Panc1 (cell line): ENCODE measurements at regions not wholly inside any gene's neighbourhood (a gene's known extent, or its start where the extent isn't known, plus 50 kb on each side); places are given as distances from the start of the nearest gene placed in this dataset.

Experiments
- ATAC-seq: fragments of 200-7000 bp; cut with Tn5 transposase; 2 replicates; pipeline ENCODE4 v1.9.1; 2020; ENCODE audit warnings: mild to moderate bottlenecking, moderate library complexity
- BruUV-seq: library from RNA; stranded (reverse); fragments of 400-500 nt; replicated peaks from 2 replicates; lab custom pipeline; 2021; lab: Mats Ljungman, UMichigan
- CTCF ChIA-PET: fragments of 300-600 bp; sonication (Branson Sonifier 250); formaldehyde crosslinking; loops from one replicate; lab custom pipeline; 2022; ENCODE audit warnings: antibody characterized with exemption; lab: Charles Lee
- POLR2A ChIA-PET: fragments of 300-600 bp; sonication (Branson Sonifier 250); formaldehyde crosslinking; loops from one replicate; lab custom pipeline; 2022; ENCODE audit warnings: antibody characterized with exemption; lab: Charles Lee
- DNase-seq: peaks from one replicate; pipeline ENCODE4 v3.0.0-alpha.2; 2010; ENCODE audit warnings: low read depth, low spot score
- H3K27ac ChIP-seq: 2 replicates; pipeline ENCODE4 v1.5.1; 2011; ENCODE audit warnings: mild to moderate bottlenecking, low read length, inconsistent platforms
- H3K27me3 ChIP-seq: fragments of 200-500 bp; sonication (Bioruptor generic); 2 replicates; pipeline ENCODE4 v1.6.0; 2014; ENCODE audit warnings: low read length, inconsistent platforms; ENCODE audit not compliant: control insufficient read depth, insufficient read depth
- H3K36me3 ChIP-seq: fragments of 200-500 bp; sonication (Bioruptor generic); 2 replicates; pipeline ENCODE4 v1.5.1; 2014; ENCODE audit warnings: inconsistent platforms, mild to moderate bottlenecking, low read length, moderate library complexity; ENCODE audit not compliant: control insufficient read depth, insufficient read depth
- H3K4me1 ChIP-seq: 2 replicates; pipeline ENCODE4 v1.5.1; 2011; ENCODE audit warnings: inconsistent platforms, mild to moderate bottlenecking, low read length, moderate library complexity; ENCODE audit not compliant: control insufficient read depth, insufficient read depth
- H3K4me3 ChIP-seq, 2 experiments: 2 replicates each; pipeline ENCODE4 v1.5.1; 2011 to 2012; ENCODE audit warnings: low read depth in 2 of 2, low read length in 2 of 2, mild to moderate bottlenecking in 2 of 2, inconsistent platforms in 1 of 2, moderate library complexity in 1 of 2
- H3K9me3 ChIP-seq: fragments of 200-500 bp; sonication (Bioruptor generic); 2 replicates; pipeline ENCODE4 v1.5.1; 2014; ENCODE audit warnings: low read depth, mild to moderate bottlenecking, inconsistent platforms, low read length, moderate library complexity; ENCODE audit not compliant: control insufficient read depth, insufficient read depth
- POLR2AphosphoS5 ChIP-seq: IDR thresholded peaks from 2 replicates; pipeline ENCODE4 v1.6.1; 2012; ENCODE audit warnings: mild to moderate bottlenecking, low read depth, low read length, moderate library complexity
- SIN3A ChIP-seq: IDR thresholded peaks from 2 replicates; pipeline ENCODE4 v1.6.1; 2012; ENCODE audit warnings: low read depth, mild to moderate bottlenecking, low read length, moderate library complexity, borderline replicate concordance; ENCODE audit not compliant: insufficient read depth
- TCF7L2 ChIP-seq: IDR thresholded peaks from 2 replicates; pipeline ENCODE4 v1.6.1; 2011; ENCODE audit warnings: mild to moderate bottlenecking, low read depth, low read length, inconsistent platforms
- in situ Hi-C: cut with HindIII; loops from 2 replicates; pipeline ENCODE4 v1.10.0; 2016; ENCODE audit warnings: low sequenced_read_pairs, low pct_unique_long_range_greater_than_20kb
- intact Hi-C: fragments of 100-400 bp; cut with micrococcal nuclease; formaldehyde crosslinking; loops from one replicate; pipeline ENCODE4 v1.10.0; 2022; ENCODE audit not compliant: unreplicated experiment
- TF ChIP-seq, protein P1 (sequence below), 2 experiments: IDR thresholded peaks; 2 replicates each; pipeline ENCODE4 v1.6.1; 2011 to 2012; ENCODE audit warnings: low read depth in 2 of 2, control low read depth in 1 of 2, low read length in 1 of 2, mild to moderate bottlenecking in 1 of 2, moderate library complexity in 1 of 2; ENCODE audit not compliant: insufficient read depth in 1 of 2
- TF ChIP-seq, protein P2 (sequence below): fragments of 450-650 bp; IDR thresholded peaks from 2 replicates; pipeline ENCODE4 v1.5.1; 2017; ENCODE audit warnings: mild to moderate bottlenecking

DNA sequence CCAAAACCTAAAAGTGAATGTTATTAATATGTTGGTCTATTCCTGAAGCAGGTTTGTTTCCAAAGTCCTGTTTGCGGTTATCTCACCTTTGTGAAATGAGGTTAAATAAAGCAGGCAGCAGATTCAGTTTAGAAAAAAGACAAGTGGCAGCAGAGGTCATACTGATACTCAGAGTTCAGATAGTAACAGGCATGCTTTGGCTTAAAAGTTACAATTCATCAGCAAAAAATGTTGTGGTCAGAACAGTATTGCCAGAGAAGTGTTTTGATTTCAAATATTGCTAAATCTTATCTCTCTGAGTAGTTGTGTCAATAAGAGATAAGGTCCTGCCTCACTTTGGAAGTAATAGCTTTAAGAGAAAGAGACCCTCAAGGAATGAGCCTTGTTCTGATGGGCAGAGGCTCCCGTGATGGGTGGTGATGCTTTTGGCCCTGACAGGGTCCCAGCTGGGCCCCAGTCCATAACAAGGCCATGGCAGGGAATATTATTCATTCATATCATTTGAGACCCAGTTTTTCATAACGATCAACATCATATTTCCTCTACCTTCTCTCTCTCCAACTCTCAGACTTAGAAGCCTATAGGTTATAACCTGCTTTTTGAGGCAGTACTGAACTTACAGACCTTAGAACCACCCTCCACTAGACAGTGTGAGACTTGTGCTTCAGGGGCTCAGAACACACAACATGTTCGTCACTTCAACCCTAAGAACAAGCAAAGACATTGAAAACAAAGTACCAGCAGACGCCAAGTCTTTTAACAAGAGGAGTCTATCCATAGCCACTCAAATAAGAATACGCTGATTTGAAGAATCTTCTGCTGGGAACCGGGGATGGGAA is 58.5 kb upstream of the AHR start:
- CTCF ChIA-PET = no interaction called here
- intact Hi-C loops = no loop called here
- Histone ChIP-seq H3K9me3 (no peaks in the 10 kb centered on the region), H3K27me3 (no peaks in the 10 kb centered on the region), H3K27ac (peak overlapping the region; percentile 52), H3K4me1 (peaks cover 20% of the 10 kb centered on the region), H3K4me3 (no peak overlapping the region), H3K36me3 (no peaks in the 10 kb centered on the region)
- BruUV-seq = no TSS peak
- ATAC-seq = peak; percentile 81
- in situ Hi-C loops = no loop called here
- POLR2A ChIA-PET = no interaction called here
- no peak for TF ChIP-seq POLR2AphosphoS5
- no peak for TF ChIP-seq TCF7L2
- TF ChIP-seq SIN3A = no peak
- TF ChIP-seq, protein P1, sequence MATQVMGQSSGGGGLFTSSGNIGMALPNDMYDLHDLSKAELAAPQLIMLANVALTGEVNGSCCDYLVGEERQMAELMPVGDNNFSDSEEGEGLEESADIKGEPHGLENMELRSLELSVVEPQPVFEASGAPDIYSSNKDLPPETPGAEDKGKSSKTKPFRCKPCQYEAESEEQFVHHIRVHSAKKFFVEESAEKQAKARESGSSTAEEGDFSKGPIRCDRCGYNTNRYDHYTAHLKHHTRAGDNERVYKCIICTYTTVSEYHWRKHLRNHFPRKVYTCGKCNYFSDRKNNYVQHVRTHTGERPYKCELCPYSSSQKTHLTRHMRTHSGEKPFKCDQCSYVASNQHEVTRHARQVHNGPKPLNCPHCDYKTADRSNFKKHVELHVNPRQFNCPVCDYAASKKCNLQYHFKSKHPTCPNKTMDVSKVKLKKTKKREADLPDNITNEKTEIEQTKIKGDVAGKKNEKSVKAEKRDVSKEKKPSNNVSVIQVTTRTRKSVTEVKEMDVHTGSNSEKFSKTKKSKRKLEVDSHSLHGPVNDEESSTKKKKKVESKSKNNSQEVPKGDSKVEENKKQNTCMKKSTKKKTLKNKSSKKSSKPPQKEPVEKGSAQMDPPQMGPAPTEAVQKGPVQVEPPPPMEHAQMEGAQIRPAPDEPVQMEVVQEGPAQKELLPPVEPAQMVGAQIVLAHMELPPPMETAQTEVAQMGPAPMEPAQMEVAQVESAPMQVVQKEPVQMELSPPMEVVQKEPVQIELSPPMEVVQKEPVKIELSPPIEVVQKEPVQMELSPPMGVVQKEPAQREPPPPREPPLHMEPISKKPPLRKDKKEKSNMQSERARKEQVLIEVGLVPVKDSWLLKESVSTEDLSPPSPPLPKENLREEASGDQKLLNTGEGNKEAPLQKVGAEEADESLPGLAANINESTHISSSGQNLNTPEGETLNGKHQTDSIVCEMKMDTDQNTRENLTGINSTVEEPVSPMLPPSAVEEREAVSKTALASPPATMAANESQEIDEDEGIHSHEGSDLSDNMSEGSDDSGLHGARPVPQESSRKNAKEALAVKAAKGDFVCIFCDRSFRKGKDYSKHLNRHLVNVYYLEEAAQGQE (IDR thresholded peaks at IDR 0.05; ENCODE audit: insufficient read depth in 1 of 2, low read depth in 2 of 2, low read length in 1 of 2) = no peak
- TF ChIP-seq, protein P2, sequence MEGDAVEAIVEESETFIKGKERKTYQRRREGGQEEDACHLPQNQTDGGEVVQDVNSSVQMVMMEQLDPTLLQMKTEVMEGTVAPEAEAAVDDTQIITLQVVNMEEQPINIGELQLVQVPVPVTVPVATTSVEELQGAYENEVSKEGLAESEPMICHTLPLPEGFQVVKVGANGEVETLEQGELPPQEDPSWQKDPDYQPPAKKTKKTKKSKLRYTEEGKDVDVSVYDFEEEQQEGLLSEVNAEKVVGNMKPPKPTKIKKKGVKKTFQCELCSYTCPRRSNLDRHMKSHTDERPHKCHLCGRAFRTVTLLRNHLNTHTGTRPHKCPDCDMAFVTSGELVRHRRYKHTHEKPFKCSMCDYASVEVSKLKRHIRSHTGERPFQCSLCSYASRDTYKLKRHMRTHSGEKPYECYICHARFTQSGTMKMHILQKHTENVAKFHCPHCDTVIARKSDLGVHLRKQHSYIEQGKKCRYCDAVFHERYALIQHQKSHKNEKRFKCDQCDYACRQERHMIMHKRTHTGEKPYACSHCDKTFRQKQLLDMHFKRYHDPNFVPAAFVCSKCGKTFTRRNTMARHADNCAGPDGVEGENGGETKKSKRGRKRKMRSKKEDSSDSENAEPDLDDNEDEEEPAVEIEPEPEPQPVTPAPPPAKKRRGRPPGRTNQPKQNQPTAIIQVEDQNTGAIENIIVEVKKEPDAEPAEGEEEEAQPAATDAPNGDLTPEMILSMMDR = no peak
- DNase-seq = no peak

DNA sequence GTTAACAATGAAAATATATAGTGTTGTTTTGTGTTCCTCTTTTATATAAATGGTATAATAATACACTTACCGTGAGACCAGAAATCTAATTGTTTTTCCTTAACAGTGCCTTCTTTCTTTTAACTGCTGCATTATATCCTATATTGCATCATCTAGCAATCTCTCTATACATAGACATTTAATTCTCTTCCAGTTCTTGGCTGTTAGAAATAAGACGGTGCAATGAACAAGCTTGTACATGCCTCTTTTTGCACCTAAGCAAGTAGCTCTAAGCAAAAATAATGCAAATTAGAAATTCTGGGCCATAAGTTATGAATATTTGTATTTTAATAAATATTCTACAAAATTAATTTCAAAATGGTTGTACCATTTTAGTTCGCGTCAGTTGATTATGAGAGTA is 55.9 kb upstream of the AHR start:
- no peak overlapping the region for H3K4me3 ChIP-seq
- no peaks in the 10 kb centered on the region for H3K36me3 ChIP-seq
- ChIA-PET CTCF (no interaction called here), POLR2A (no interaction called here)
- intact Hi-C loops (no loop called here), in situ Hi-C loops (no loop called here)
- no peaks in the 10 kb centered on the region for H3K9me3 ChIP-seq
- no peak for TF ChIP-seq TCF7L2
- no peak for DNase-seq
- peaks cover 13% of the 10 kb centered on the region for H3K4me1 ChIP-seq
- no peaks in the 10 kb centered on the region for H3K27me3 ChIP-seq
- no peak for ATAC-seq
- BruUV-seq = no TSS peak
- no peak overlapping the region for H3K27ac ChIP-seq

DNA sequence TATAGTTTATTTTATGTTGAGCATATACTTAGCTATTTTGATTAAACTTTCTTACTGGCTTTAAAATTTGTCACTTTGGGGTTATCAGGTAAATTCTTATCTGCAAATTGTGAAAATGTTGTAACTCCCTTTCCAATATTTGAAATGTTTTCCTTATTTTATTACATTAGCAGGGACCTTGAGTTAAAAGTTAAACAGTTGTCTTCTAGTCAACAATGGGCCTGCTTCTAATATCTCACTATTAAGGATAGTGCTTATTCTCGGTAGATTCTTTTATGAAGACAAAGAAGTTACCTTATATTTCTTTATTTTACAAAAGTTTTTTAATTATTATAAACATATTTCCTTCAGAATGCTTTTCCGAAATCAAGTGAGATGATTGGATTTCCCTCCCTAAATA is 53.7 kb upstream of the AHR start:
- DNase-seq (no peak), ATAC-seq (no peak)
- Histone ChIP-seq H3K4me1 (peaks cover 6% of the 10 kb centered on the region), H3K4me3 (no peak overlapping the region), H3K27me3 (no peaks in the 10 kb centered on the region), H3K27ac (no peak overlapping the region), H3K9me3 (no peaks in the 10 kb centered on the region), H3K36me3 (no peaks in the 10 kb centered on the region)
- in situ Hi-C loops = no loop called here
- intact Hi-C loops = no loop called here
- no TSS peak for BruUV-seq
- CTCF ChIA-PET = no interaction called here
- POLR2A ChIA-PET = no interaction called here
- TF ChIP-seq, protein P1 (IDR thresholded peaks at IDR 0.05; ENCODE audit: insufficient read depth in 1 of 2, low read depth in 2 of 2, low read length in 1 of 2) = no peak
- no peak for TF ChIP-seq POLR2AphosphoS5
- TF ChIP-seq, protein P2 = no peak
- TF ChIP-seq TCF7L2 = no peak
- no peak for TF ChIP-seq SIN3A
